ENCODE measurements at regions not wholly inside any gene's neighbourhood (a gene's known extent, or its start where the extent isn't known, plus 50 kb on each side); places are given as distances from the start of the nearest gene placed in this dataset.
"Not testable (repeated sequence)": the region's sequence is repeated elsewhere in the genome, so short reads cannot be mapped to it uniquely, and the experiment has no call there.

- H3K4me1 ChIP-seq (ENCODE audit: control insufficient read depth, insufficient read depth, low read length), result no peaks in the 10 kb centered on the region
- H3K9me3 ChIP-seq (replicated peaks; ENCODE audit: low read length), result no peaks in the 10 kb centered on the region
- no peak overlapping the region for H3K4me3 ChIP-seq (ENCODE audit: low read length)
- H3K4me2 ChIP-seq (ENCODE audit: low read length), result no peak overlapping the region
- H3K36me3 ChIP-seq (ENCODE audit: insufficient read depth, low read length), result no peaks in the 10 kb centered on the region
- H3K27me3 ChIP-seq (ENCODE audit: control insufficient read depth, insufficient read depth, low read length), result no peaks in the 10 kb centered on the region
- H3K9ac ChIP-seq (ENCODE audit: low read depth, low read length), result no peak overlapping the region
Measured at GRCh38 chr11:24271798-24272197, 225.1 kb upstream of the LUZP2 start.

GRCh38 chr11:24274214-24274781 lies 222.6 kb upstream of the LUZP2 start:
- not testable (repeated sequence) for H3K4me3 ChIP-seq (ENCODE audit: low read length); H3K4me1 ChIP-seq (ENCODE audit: control insufficient read depth, insufficient read depth, low read length); H3K4me2 ChIP-seq (ENCODE audit: low read length); H3K36me3 ChIP-seq (ENCODE audit: insufficient read depth, low read length); H3K9ac ChIP-seq (ENCODE audit: low read depth, low read length); H3K9me3 ChIP-seq (replicated peaks; ENCODE audit: low read length); H3K27me3 ChIP-seq (ENCODE audit: control insufficient read depth, insufficient read depth, low read length)

- H3K36me3 ChIP-seq (ENCODE audit: insufficient read depth, low read length), result no peaks in the 10 kb centered on the region
Measured at GRCh38 chr11:24286238-24286637, 210.6 kb upstream of the LUZP2 start.

DNA sequence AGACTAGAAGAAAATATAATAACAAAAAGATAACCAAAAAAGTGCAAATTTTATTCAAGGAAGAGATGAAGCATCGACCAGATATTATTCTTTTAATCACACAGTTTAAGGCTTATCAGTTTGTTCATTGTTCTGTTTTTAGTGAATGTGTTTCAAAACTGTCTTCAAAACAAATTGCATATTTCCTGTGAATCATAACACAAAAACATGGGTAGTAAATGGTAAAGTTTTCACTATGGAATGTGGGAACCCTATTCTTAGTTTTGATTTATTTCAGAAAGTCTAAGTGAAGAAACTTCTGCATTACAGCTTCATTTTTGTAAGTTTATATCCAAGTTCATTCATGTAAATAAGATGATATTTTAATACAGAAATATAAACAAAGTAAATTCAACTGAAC lies 207.6 kb upstream of the LUZP2 start:
- Histone ChIP-seq H3K4me3 (ENCODE audit: low read length) (no peak overlapping the region), H3K4me2 (ENCODE audit: low read length) (no peak overlapping the region), H3K9ac (ENCODE audit: low read depth, low read length) (no peak overlapping the region), H3K36me3 (ENCODE audit: insufficient read depth, low read length) (no peaks in the 10 kb centered on the region), H3K9me3 (replicated peaks; ENCODE audit: low read length) (no peaks in the 10 kb centered on the region), H3K4me1 (ENCODE audit: control insufficient read depth, insufficient read depth, low read length) (no peaks in the 10 kb centered on the region), H3K27me3 (ENCODE audit: control insufficient read depth, insufficient read depth, low read length) (no peaks in the 10 kb centered on the region)

More at GRCh38 chr11:24286238-24286637, 210.6 kb upstream of the LUZP2 start:
- Histone ChIP-seq H3K9me3 (replicated peaks; ENCODE audit: low read length) (no peaks in the 10 kb centered on the region), H3K4me3 (ENCODE audit: low read length) (no peak overlapping the region), H3K9ac (ENCODE audit: low read depth, low read length) (no peak overlapping the region), H3K27me3 (ENCODE audit: control insufficient read depth, insufficient read depth, low read length) (no peaks in the 10 kb centered on the region), H3K4me1 (ENCODE audit: control insufficient read depth, insufficient read depth, low read length) (no peaks in the 10 kb centered on the region), H3K4me2 (ENCODE audit: low read length) (no peak overlapping the region)

DNA sequence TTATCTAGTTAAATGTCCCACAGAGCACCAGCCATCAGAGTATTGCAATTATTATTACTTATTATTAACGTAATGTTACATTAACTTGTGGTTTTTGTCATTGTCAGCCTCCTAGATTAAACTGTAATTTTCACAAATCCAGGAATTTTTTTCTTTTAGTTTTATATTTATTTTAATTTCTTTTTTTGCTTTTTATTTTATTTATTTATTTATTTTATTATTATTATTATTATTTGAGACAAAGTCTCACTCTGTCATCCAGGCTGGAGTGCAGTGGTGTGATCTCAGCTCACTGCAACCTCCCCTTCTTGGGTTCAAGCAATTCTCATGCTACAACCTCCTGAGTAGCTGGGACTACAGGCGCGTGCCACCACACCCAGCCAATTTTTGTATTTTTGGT lies 202.9 kb upstream of the LUZP2 start:
- Histone ChIP-seq H3K9me3 (replicated peaks; ENCODE audit: low read length) (no peaks in the 10 kb centered on the region), H3K36me3 (ENCODE audit: insufficient read depth, low read length) (no peaks in the 10 kb centered on the region), H3K27me3 (ENCODE audit: control insufficient read depth, insufficient read depth, low read length) (no peaks in the 10 kb centered on the region), H3K9ac (ENCODE audit: low read depth, low read length) (no peak overlapping the region), H3K4me3 (ENCODE audit: low read length) (no peak overlapping the region), H3K4me2 (ENCODE audit: low read length) (no peak overlapping the region), H3K4me1 (ENCODE audit: control insufficient read depth, insufficient read depth, low read length) (no peaks in the 10 kb centered on the region)

DNA sequence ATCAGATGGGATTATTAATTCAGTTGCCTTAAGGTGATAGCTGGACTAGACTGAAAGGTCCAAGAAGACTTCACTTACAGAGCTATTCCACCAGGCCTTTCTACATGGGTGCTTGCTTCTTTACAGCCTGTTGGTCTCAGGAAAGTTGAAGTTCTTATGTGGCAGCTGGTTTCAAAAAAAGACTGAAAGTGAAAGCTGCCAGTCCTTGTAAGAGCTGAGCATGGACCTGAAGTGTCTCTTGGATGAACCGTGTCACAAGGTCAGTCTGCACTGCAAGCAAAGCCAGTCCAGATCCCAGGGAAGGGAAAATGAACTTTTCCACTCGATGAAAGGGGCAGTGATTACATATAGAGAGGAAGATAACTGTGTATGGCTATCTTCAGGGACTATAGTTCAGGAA lies 201.5 kb upstream of the LUZP2 start:
- H3K36me3 ChIP-seq (ENCODE audit: insufficient read depth, low read length), result no peaks in the 10 kb centered on the region
- no peak overlapping the region for H3K9ac ChIP-seq (ENCODE audit: low read depth, low read length)
- no peaks in the 10 kb centered on the region for H3K9me3 ChIP-seq (replicated peaks; ENCODE audit: low read length)
- no peak overlapping the region for H3K4me2 ChIP-seq (ENCODE audit: low read length)
- H3K4me1 ChIP-seq (ENCODE audit: control insufficient read depth, insufficient read depth, low read length), result no peaks in the 10 kb centered on the region
- no peak overlapping the region for H3K4me3 ChIP-seq (ENCODE audit: low read length)
- H3K27me3 ChIP-seq (ENCODE audit: control insufficient read depth, insufficient read depth, low read length), result no peaks in the 10 kb centered on the region

DNA sequence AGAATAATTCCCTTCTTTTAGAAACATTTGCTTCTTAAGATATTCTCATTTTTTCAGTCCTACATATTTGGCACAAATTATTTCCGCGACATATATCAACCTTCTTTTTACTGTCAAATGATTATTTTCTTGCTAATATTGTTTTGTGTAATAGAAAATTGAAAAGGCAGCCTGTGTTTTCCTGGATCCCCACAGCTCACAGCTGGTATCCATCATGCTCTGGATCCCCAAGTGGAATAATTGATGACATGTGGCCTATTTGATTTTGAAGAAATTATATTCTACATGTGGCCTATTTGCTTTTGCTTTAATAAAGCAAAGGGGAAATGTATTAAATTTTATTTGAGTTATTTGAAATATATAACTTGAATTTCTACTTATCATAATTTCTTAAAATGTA lies 199.4 kb upstream of the LUZP2 start:
- Histone ChIP-seq H3K9me3 (replicated peaks; ENCODE audit: low read length) (no peaks in the 10 kb centered on the region), H3K9ac (ENCODE audit: low read depth, low read length) (no peak overlapping the region), H3K36me3 (ENCODE audit: insufficient read depth, low read length) (no peaks in the 10 kb centered on the region), H3K4me2 (ENCODE audit: low read length) (no peak overlapping the region), H3K4me3 (ENCODE audit: low read length) (no peak overlapping the region), H3K4me1 (ENCODE audit: control insufficient read depth, insufficient read depth, low read length) (no peaks in the 10 kb centered on the region), H3K27me3 (ENCODE audit: control insufficient read depth, insufficient read depth, low read length) (no peaks in the 10 kb centered on the region)

DNA sequence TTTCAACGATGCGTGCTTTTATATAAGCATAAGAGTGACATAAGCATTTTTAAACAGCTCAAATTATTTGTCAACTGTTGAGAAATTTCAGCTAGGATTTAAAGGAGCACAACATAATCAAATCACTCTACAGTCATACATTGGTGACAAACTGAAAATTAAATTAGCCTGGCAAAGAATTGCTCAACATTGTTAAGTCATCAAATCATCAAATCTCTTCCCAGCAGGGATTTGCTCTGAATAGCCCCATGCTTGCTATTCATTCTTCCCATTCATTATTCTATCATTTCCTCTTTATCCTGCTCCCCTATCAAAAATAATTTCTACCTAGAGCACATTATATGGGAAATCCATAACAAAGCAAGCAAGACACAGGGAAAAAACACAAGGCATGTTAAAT lies 198.7 kb upstream of the LUZP2 start:
- H3K9ac ChIP-seq (ENCODE audit: low read depth, low read length), result no peak overlapping the region
- no peak overlapping the region for H3K4me2 ChIP-seq (ENCODE audit: low read length)
- no peaks in the 10 kb centered on the region for H3K4me1 ChIP-seq (ENCODE audit: control insufficient read depth, insufficient read depth, low read length)
- no peak overlapping the region for H3K4me3 ChIP-seq (ENCODE audit: low read length)
- no peaks in the 10 kb centered on the region for H3K27me3 ChIP-seq (ENCODE audit: control insufficient read depth, insufficient read depth, low read length)
- H3K36me3 ChIP-seq (ENCODE audit: insufficient read depth, low read length), result no peaks in the 10 kb centered on the region
- no peaks in the 10 kb centered on the region for H3K9me3 ChIP-seq (replicated peaks; ENCODE audit: low read length)

- Histone ChIP-seq H3K27me3 (ENCODE audit: control insufficient read depth, insufficient read depth, low read length) (no peaks in the 10 kb centered on the region), H3K4me3 (ENCODE audit: low read length) (no peak overlapping the region), H3K9ac (ENCODE audit: low read depth, low read length) (no peak overlapping the region), H3K9me3 (replicated peaks; ENCODE audit: low read length) (peaks cover 4% of the 10 kb centered on the region), H3K36me3 (ENCODE audit: insufficient read depth, low read length) (no peaks in the 10 kb centered on the region), H3K4me1 (ENCODE audit: control insufficient read depth, insufficient read depth, low read length) (no peaks in the 10 kb centered on the region), H3K4me2 (ENCODE audit: low read length) (no peak overlapping the region)
Measured at GRCh38 chr11:24311974-24312373, 184.9 kb upstream of the LUZP2 start.

GRCh38 chr11:24312464-24313238 lies 184.2 kb upstream of the LUZP2 start:
- Histone ChIP-seq H3K36me3 (ENCODE audit: insufficient read depth, low read length) (no peaks in the 10 kb centered on the region), H3K4me1 (ENCODE audit: control insufficient read depth, insufficient read depth, low read length) (no peaks in the 10 kb centered on the region), H3K9ac (ENCODE audit: low read depth, low read length) (no peak overlapping the region)

DNA sequence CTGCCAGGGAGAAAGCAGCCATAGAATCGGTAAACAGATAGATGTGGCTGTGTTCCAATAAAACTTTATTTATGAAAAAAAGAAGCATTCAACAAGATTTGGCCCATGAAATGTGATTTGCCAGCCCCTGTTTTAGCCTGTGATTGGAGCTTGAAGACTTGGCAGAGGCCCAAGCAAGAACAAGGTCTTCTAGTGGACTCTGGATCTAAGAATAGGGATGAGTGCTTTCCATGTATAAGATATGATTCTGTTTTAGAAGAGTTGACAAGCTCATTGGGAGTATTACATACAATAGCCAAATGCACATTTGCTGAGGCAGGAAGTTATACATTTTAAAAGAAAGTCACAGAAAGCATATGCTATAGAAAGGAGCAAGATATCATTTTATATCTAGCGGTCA lies 175.6 kb upstream of the LUZP2 start:
- H3K36me3 ChIP-seq (ENCODE audit: insufficient read depth, low read length), result no peaks in the 10 kb centered on the region
- no peaks in the 10 kb centered on the region for H3K4me1 ChIP-seq (ENCODE audit: control insufficient read depth, insufficient read depth, low read length)
- no peak overlapping the region for H3K4me3 ChIP-seq (ENCODE audit: low read length)
- no peaks in the 10 kb centered on the region for H3K27me3 ChIP-seq (ENCODE audit: control insufficient read depth, insufficient read depth, low read length)
- H3K4me2 ChIP-seq (ENCODE audit: low read length), result no peak overlapping the region
- H3K9ac ChIP-seq (ENCODE audit: low read depth, low read length), result no peak overlapping the region
- no peaks in the 10 kb centered on the region for H3K9me3 ChIP-seq (replicated peaks; ENCODE audit: low read length)

More at GRCh38 chr11:24312464-24313238, 184.2 kb upstream of the LUZP2 start:
- H3K27me3 ChIP-seq (ENCODE audit: control insufficient read depth, insufficient read depth, low read length), result no peaks in the 10 kb centered on the region
- H3K4me2 ChIP-seq (ENCODE audit: low read length), result no peak overlapping the region
- H3K9me3 ChIP-seq (replicated peaks; ENCODE audit: low read length), result peaks cover 4% of the 10 kb centered on the region
- no peak overlapping the region for H3K4me3 ChIP-seq (ENCODE audit: low read length)

- no peaks in the 10 kb centered on the region for H3K4me1 ChIP-seq (ENCODE audit: control insufficient read depth, insufficient read depth, low read length)
- H3K36me3 ChIP-seq (ENCODE audit: insufficient read depth, low read length), result no peaks in the 10 kb centered on the region
- no peak overlapping the region for H3K4me2 ChIP-seq (ENCODE audit: low read length)
- H3K27me3 ChIP-seq (ENCODE audit: control insufficient read depth, insufficient read depth, low read length), result no peaks in the 10 kb centered on the region
- no peaks in the 10 kb centered on the region for H3K9me3 ChIP-seq (replicated peaks; ENCODE audit: low read length)
- no peak overlapping the region for H3K4me3 ChIP-seq (ENCODE audit: low read length)
- H3K9ac ChIP-seq (ENCODE audit: low read depth, low read length), result no peak overlapping the region
Measured at GRCh38 chr11:24324211-24324610, 172.6 kb upstream of the LUZP2 start.

All from skeletal muscle satellite cell (primary cell).